ENCODE measurements at regions not wholly inside any gene's neighbourhood (a gene's known extent, or its start where the extent isn't known, plus 50 kb on each side); places are given as distances from the start of the nearest gene placed in this dataset.

GRCh38 chr4:11118513-11118912, 310.2 kb downstream of the HS3ST1 start:
- Mint-ChIP-seq H3K27ac (no peak overlapping the region), H3K4me3 (no peak overlapping the region), H3K36me3 (ENCODE audit: low read depth) (no peaks in the 10 kb centered on the region), H3K4me1 (no peaks in the 10 kb centered on the region), H3K27me3 (ENCODE audit: low read depth) (no peaks in the 10 kb centered on the region), H3K9me3 (peaks cover 9% of the 10 kb centered on the region)
- no peak for TF ChIP-seq CTCF (IDR thresholded peaks at IDR 0.05; ENCODE audit: unreplicated experiment in 3 of 3)

GRCh38 chr4:11116940-11117339, 311.8 kb downstream of the HS3ST1 start:
- Mint-ChIP-seq H3K27ac (no peak overlapping the region), H3K9me3 (no peaks in the 10 kb centered on the region), H3K27me3 (ENCODE audit: low read depth) (no peaks in the 10 kb centered on the region), H3K4me1 (no peaks in the 10 kb centered on the region), H3K4me3 (no peak overlapping the region), H3K36me3 (ENCODE audit: low read depth) (no peaks in the 10 kb centered on the region)
- TF ChIP-seq CTCF (IDR thresholded peaks at IDR 0.05; ENCODE audit: unreplicated experiment in 3 of 3) = no peak

GRCh38 chr4:11111876-11112275, 316.8 kb downstream of the HS3ST1 start:
- Mint-ChIP-seq H3K27me3 (ENCODE audit: low read depth) (no peaks in the 10 kb centered on the region), H3K4me1 (no peaks in the 10 kb centered on the region), H3K9me3 (no peaks in the 10 kb centered on the region), H3K27ac (no peak overlapping the region), H3K36me3 (ENCODE audit: low read depth) (no peaks in the 10 kb centered on the region), H3K4me3 (no peak overlapping the region)
- no peak for TF ChIP-seq CTCF (IDR thresholded peaks at IDR 0.05; ENCODE audit: unreplicated experiment in 3 of 3)

- Mint-ChIP-seq H3K27me3 (ENCODE audit: low read depth) (no peaks in the 10 kb centered on the region), H3K4me1 (no peaks in the 10 kb centered on the region), H3K9me3 (no peaks in the 10 kb centered on the region), H3K27ac (no peak overlapping the region), H3K4me3 (no peak overlapping the region), H3K36me3 (ENCODE audit: low read depth) (no peaks in the 10 kb centered on the region)
- TF ChIP-seq CTCF (IDR thresholded peaks at IDR 0.05; ENCODE audit: unreplicated experiment in 3 of 3) = no peak
Observed at GRCh38 chr4:11111370-11111769, 317.3 kb downstream of the HS3ST1 start.

GRCh38 chr4:11106759-11107158, 321.9 kb downstream of the HS3ST1 start:
- H3K27ac Mint-ChIP-seq = no peak overlapping the region
- no peaks in the 10 kb centered on the region for H3K4me1 Mint-ChIP-seq

More at GRCh38 chr4:11106759-11107158, 321.9 kb downstream of the HS3ST1 start:
- H3K4me3 Mint-ChIP-seq = no peak overlapping the region
- no peaks in the 10 kb centered on the region for H3K9me3 Mint-ChIP-seq
- no peak for TF ChIP-seq CTCF (IDR thresholded peaks at IDR 0.05; ENCODE audit: unreplicated experiment in 3 of 3)
- no peaks in the 10 kb centered on the region for H3K27me3 Mint-ChIP-seq (ENCODE audit: low read depth)
- H3K36me3 Mint-ChIP-seq (ENCODE audit: low read depth) = no peaks in the 10 kb centered on the region
